ENCODE measurements at regions not wholly inside any gene's neighbourhood (a gene's known extent, or its start where the extent isn't known, plus 50 kb on each side); places are given as distances from the start of the nearest gene placed in this dataset.

DNA sequence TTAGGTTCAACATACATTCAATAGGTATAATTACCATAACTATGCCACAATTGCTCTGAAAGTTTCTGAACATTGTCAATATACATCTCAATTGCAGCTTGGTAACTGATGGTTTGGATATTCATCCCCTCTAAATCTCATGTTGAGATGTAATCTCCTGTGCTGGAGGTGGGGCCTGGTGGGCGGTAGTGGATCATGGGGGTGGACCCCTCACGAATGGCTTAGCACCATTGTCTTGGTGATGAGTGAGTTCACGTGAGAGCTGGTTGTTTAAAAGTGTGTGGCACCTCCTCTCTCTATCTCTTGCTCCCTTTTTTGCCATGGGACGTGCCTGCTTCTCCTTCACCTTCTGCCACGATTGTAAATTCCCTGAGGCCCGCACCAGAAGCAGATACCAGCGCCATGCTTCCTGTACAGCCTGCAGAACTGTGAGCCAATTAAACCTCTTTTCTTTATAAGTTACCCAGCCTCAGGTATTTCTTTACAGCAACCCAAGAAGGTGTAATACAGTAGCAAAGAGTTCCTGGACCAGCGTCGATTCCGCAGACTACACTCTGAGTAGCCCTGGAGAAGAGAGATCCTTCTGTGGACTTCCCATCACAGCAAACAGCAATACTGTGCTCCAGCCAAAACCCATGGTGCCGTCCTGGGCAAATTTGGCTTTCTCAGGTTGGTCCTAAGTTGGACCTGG is 83.8 kb upstream of the GRB10 start:
- H3K4me3 ChIP-seq (ENCODE audit: low read depth, low read length) = no peak overlapping the region
- TF ChIP-seq, protein P1, sequence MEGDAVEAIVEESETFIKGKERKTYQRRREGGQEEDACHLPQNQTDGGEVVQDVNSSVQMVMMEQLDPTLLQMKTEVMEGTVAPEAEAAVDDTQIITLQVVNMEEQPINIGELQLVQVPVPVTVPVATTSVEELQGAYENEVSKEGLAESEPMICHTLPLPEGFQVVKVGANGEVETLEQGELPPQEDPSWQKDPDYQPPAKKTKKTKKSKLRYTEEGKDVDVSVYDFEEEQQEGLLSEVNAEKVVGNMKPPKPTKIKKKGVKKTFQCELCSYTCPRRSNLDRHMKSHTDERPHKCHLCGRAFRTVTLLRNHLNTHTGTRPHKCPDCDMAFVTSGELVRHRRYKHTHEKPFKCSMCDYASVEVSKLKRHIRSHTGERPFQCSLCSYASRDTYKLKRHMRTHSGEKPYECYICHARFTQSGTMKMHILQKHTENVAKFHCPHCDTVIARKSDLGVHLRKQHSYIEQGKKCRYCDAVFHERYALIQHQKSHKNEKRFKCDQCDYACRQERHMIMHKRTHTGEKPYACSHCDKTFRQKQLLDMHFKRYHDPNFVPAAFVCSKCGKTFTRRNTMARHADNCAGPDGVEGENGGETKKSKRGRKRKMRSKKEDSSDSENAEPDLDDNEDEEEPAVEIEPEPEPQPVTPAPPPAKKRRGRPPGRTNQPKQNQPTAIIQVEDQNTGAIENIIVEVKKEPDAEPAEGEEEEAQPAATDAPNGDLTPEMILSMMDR (IDR thresholded peaks at IDR 0.05; ENCODE audit: low read depth, low read length, missing control alignments) = no peak
- no peak for DNase-seq (ENCODE audit: low read depth)
- in situ Hi-C loops (cut with HindIII; ENCODE audit: low sequenced_read_pairs) = no loop called here

DNA sequence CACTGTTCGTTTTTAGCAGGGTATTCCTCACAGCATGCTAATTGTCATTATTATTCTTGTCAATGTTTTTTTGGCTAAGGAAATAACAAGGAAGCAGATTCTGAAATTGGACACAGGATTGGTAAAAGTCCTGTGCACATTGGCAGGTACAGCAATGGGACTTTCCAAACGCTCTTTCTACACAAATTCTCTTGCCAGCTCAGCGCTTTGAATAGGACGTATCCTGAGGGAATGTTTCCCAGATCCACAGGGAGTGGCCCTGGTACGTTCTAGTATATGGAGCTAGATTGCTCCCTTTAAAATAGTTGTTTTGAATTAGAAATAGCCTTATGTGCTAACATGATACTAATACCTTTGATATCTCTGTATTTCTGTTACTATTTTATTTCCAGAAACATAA is 82.8 kb upstream of the GRB10 start:
- TF ChIP-seq, protein P1 (IDR thresholded peaks at IDR 0.05; ENCODE audit: low read depth, low read length, missing control alignments) = no peak

DNA sequence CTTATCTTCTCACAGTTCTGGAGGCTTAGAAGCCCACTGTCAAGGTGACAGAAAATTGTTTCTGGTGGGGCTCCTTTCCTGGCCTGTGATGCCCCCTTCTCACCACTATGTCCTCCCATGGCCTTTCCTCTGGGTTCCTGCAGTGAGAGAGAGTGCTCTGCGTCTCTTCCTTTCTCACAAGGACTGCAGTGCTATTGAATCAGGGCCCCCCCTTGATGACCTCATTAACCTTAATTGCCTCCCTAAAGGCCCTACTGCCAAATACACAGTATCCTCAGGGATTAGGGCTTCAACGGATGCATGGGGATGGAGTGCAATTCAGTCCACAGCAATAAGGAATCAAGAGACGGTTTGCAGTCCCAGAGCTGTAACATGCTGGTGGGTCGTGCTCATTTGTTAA is 82.0 kb upstream of the GRB10 start:
- DNase-seq (ENCODE audit: low read depth) = no peak
- in situ Hi-C loops (cut with HindIII; ENCODE audit: low sequenced_read_pairs) = no loop called here
- TF ChIP-seq, protein P1 (IDR thresholded peaks at IDR 0.05; ENCODE audit: low read depth, low read length, missing control alignments) = no peak
- no peak overlapping the region for H3K4me3 ChIP-seq (ENCODE audit: low read depth, low read length)

More for the DNA sequence above, 82.8 kb upstream of the GRB10 start:
- H3K4me3 ChIP-seq (ENCODE audit: low read depth, low read length) = no peak overlapping the region
- in situ Hi-C loops (cut with HindIII; ENCODE audit: low sequenced_read_pairs) = no loop called here
- no peak for DNase-seq (ENCODE audit: low read depth)

DNA sequence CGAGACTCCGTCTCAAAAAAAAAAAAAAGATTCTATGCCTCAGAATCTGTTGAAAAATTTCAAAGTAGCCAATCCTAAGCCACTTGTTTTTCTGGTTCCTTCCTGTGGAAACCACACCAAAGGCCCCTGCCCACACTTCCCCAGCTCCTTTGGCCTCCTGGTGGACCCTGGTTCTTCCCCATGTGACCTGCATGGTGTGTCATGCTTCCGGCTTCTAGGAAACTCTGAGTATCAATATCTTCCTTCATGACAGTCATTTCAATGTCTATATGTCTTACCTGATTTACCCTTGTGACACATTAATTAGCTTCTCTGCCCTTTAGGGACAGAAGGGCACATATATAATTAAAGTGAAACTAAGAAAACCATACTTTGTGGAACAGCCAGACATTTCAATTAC is 80.4 kb upstream of the GRB10 start:
- no peak overlapping the region for H3K4me3 ChIP-seq (ENCODE audit: low read depth, low read length)
- no peak for DNase-seq (ENCODE audit: low read depth)
- in situ Hi-C loops (cut with HindIII; ENCODE audit: low sequenced_read_pairs) = no loop called here
- TF ChIP-seq, protein P1 (IDR thresholded peaks at IDR 0.05; ENCODE audit: low read depth, low read length, missing control alignments) = no peak

DNA sequence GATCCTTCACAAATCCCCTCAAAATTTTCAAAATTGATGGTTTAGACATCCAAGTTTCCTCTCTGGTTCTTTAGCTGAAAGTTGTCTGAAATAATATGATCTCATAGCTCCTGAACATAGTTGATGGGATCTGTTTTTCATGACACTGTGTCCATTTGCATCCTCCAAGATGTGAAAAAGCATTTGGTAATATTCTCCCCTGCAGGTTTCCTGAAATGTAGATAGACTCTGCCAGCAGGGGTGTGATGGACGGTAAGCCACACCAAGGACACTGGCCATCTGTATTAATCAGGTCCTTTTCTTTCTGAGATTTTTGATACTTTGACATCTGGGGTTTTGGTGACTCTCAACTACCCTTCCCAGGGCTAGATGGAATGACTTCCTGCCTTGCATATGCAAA is 79.6 kb upstream of the GRB10 start:
- in situ Hi-C loops (cut with HindIII; ENCODE audit: low sequenced_read_pairs) = no loop called here

DNA sequence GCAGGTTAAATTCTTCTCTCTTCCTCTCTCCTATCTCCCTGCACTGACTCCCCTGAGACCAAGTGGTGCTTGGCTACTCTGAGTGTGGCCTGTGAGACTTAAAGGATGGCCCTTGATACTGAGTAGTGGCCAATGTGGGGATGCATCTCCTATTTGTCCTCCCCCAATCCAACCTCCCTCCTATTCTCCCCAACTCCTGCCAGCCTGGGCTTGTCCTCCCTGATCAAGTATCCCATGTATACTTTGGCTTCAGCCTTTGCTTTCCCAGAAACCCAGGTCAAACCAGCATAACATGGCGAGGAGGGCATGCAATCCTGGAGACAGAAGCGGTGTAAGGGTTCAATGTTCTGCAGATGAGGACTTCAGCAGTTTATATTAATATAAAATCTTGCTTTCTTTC is 77.9 kb upstream of the GRB10 start:
- DNase-seq (ENCODE audit: low read depth) = no peak
- TF ChIP-seq, protein P1 (IDR thresholded peaks at IDR 0.05; ENCODE audit: low read depth, low read length, missing control alignments) = no peak
- no peak overlapping the region for H3K4me3 ChIP-seq (ENCODE audit: low read depth, low read length)
- in situ Hi-C loops (cut with HindIII; ENCODE audit: low sequenced_read_pairs) = no loop called here

More for the DNA sequence above, 79.6 kb upstream of the GRB10 start:
- no peak for DNase-seq (ENCODE audit: low read depth)
- TF ChIP-seq, protein P1 (IDR thresholded peaks at IDR 0.05; ENCODE audit: low read depth, low read length, missing control alignments) = no peak
- no peak overlapping the region for H3K4me3 ChIP-seq (ENCODE audit: low read depth, low read length)

Data from astrocyte of the cerebellum (primary cell).